GM12878 (cell line): ENCODE measurements at regions not wholly inside any gene's neighbourhood (a gene's known extent, or its start where the extent isn't known, plus 50 kb on each side); places are given as distances from the start of the nearest gene placed in this dataset.

ENCODE experiments used
- ATAC-seq: fragments of 200-7000 bp; cut with Tn5 transposase; 3 replicates; pipeline ENCODE4 v1.9.1; 2020; ENCODE audit warnings: mild to moderate bottlenecking, moderate library complexity
- BruUV-seq: library from RNA; stranded (reverse); fragments of 400-500 nt; replicated peaks from 2 replicates; lab custom pipeline; 2021; lab: Mats Ljungman, UMichigan
- CTCF ChIA-PET: fragments of 300-600 bp; sonication (Branson Sonifier 250); formaldehyde crosslinking; extraction: SDS; loops from one replicate; lab custom pipeline; 2021; ENCODE audit warnings: inconsistent platforms; lab: Yijun Ruan, JAX
- POLR2A ChIA-PET: fragments of 350-600 bp; formaldehyde crosslinking; extraction: SDS; loops from one replicate; lab custom pipeline; 2021; ENCODE audit warnings: inconsistent platforms; lab: Charles Lee
- RAD21 ChIA-PET: fragments of 300-600 bp; sonication (Branson Sonifier 250); formaldehyde crosslinking; loops from one replicate; lab custom pipeline; 2023; ENCODE audit warnings: antibody characterized with exemption; ENCODE audit not compliant: unreplicated experiment; lab: Charles Lee
- SMC1A ChIA-PET: fragments of 300-600 bp; sonication (Branson Sonifier 250); formaldehyde crosslinking; loops from one replicate; lab custom pipeline; 2023; ENCODE audit not compliant: unreplicated experiment, uncharacterized antibody; lab: Charles Lee
- DNase-seq: peaks from one replicate; pipeline ENCODE4 v3.0.0-alpha.2; 2011; ENCODE audit warnings: low read depth, low spot score
- FAIRE-seq: peaks from 3 replicates; lab custom pipeline; 2011; peaks lifted over from hg19 to GRCh38; lab: Jason Lieb, UNC
- H2AFZ ChIP-seq: 2 replicates; pipeline ENCODE4 v1.6.0; 2011; ENCODE audit warnings: low read depth, low read length, control low read depth; ENCODE audit not compliant: control insufficient read depth
- H3K27ac ChIP-seq: 2 replicates; pipeline ENCODE4 v1.5.1; 2011; ENCODE audit warnings: control low read depth; ENCODE audit not compliant: control insufficient read depth, insufficient read depth
- H3K27me3 ChIP-seq, 2 experiments: replicated peaks in 1 of 2; 2 replicates each; pipeline versions ENCODE4 v1.6.0 to v1.6.1; 2011; ENCODE audit warnings: low read length in 1 of 2; ENCODE audit not compliant: control insufficient read depth in 2 of 2, insufficient read depth in 2 of 2
- H3K36me3 ChIP-seq, 2 experiments: 2 replicates each; pipeline ENCODE4 v1.5.1; 2011; ENCODE audit warnings: low read length in 1 of 2; ENCODE audit not compliant: control insufficient read depth in 2 of 2, insufficient read depth in 2 of 2
- H3K4me1 ChIP-seq: 2 replicates; pipeline ENCODE4 v1.6.1; 2011; ENCODE audit warnings: mild to moderate bottlenecking, low read length, moderate library complexity, mixed read lengths; ENCODE audit not compliant: control insufficient read depth, insufficient read depth
- H3K4me2 ChIP-seq: 2 replicates; pipeline ENCODE4 v1.6.0; 2011; ENCODE audit warnings: control low read depth; ENCODE audit not compliant: control insufficient read depth, insufficient read depth
- H3K4me3 ChIP-seq: fragments of 200-600 bp; sonication (generic); 2 replicates; pipeline ENCODE4 v1.5.1; 2016
- H3K79me2 ChIP-seq: 2 replicates; pipeline ENCODE4 v1.6.0; 2011; ENCODE audit warnings: low read length; ENCODE audit not compliant: control insufficient read depth, insufficient read depth
- H3K9ac ChIP-seq: 2 replicates; pipeline ENCODE4 v1.8.0; 2011; ENCODE audit warnings: low read length, control low read depth, mixed read lengths; ENCODE audit not compliant: control insufficient read depth, insufficient read depth
- H3K9me3 ChIP-seq: replicated peaks from 3 replicates; pipeline ENCODE4 v1.5.1; 2011; ENCODE audit warnings: mild to moderate bottlenecking, low read length; ENCODE audit not compliant: control insufficient read depth, insufficient read depth
- H4K20me1 ChIP-seq: 2 replicates; pipeline ENCODE4 v1.6.0; 2011; ENCODE audit not compliant: control insufficient read depth, insufficient read depth
- BRCA1 ChIP-seq: IDR thresholded peaks from 2 replicates; pipeline ENCODE4 v1.6.1; 2011; ENCODE audit warnings: low read depth, low read length, improper control_type of control experiment
- CBX3 ChIP-seq: fragments of 200-600 bp; sonication (generic); IDR thresholded peaks from 2 replicates; pipeline ENCODE4 v1.6.1; 2016; ENCODE audit warnings: low read depth, borderline replicate concordance
- CBX5 ChIP-seq: sonication (generic); IDR thresholded peaks from 2 replicates; pipeline ENCODE4 v1.6.1; 2016; ENCODE audit warnings: low read depth, moderate library complexity, mild to moderate bottlenecking, inconsistent platforms
- EED ChIP-seq: sonication (generic); IDR thresholded peaks from 2 replicates; pipeline ENCODE4 v1.6.1; 2016; ENCODE audit warnings: antibody characterized with exemption, low read depth
- HDAC6 ChIP-seq: fragments of 200-600 bp; sonication (generic); IDR thresholded peaks from one replicate; pipeline ENCODE4 v1.8.0; 2017; ENCODE audit warnings: antibody characterized with exemption; ENCODE audit not compliant: unreplicated experiment
- MYB ChIP-seq: fragments of 150-350 bp; IDR thresholded peaks from 2 replicates; pipeline ENCODE4 v1.6.1; 2014; ENCODE audit warnings: mild to moderate bottlenecking, low read depth, low read length, borderline replicate concordance
- NR2C1 ChIP-seq: fragments of 450-650 bp; IDR thresholded peaks from 2 replicates; pipeline ENCODE4 v1.6.1; 2017; ENCODE audit warnings: antibody characterized with exemption, mild to moderate bottlenecking, moderate library complexity
- NR2C2 ChIP-seq: IDR thresholded peaks from 2 replicates; pipeline ENCODE4 v1.6.1; 2011; ENCODE audit warnings: borderline replicate concordance, low read depth; ENCODE audit not compliant: control insufficient read depth, insufficient read length
- PAX5 ChIP-seq: IDR thresholded peaks from 2 replicates; pipeline ENCODE4 v1.6.1; 2011; ENCODE audit warnings: low read depth, low read length, borderline replicate concordance
- RB1 ChIP-seq: fragments of 450-650 bp; formaldehyde crosslinking; IDR thresholded peaks from 2 replicates; pipeline ENCODE4 v1.6.1; 2017; ENCODE audit warnings: mild to moderate bottlenecking, borderline replicate concordance
- SP1 ChIP-seq: IDR thresholded peaks from one replicate; pipeline ENCODE4 v1.6.1; 2011; ENCODE audit warnings: low read depth, low read length
- ZBED1 ChIP-seq: IDR thresholded peaks from 2 replicates; pipeline ENCODE4 v1.6.1; 2016; ENCODE audit warnings: borderline replicate concordance
- ZNF274 ChIP-seq: IDR thresholded peaks from one replicate; pipeline ENCODE4 v1.8.0; 2011; ENCODE audit not compliant: insufficient read length, insufficient read depth
- WGBS: methylation state at CpG from one replicate; pipeline ENCODE4 v1.1.6; 2016; ENCODE audit warnings: low lambda C conversion rate; ENCODE audit not compliant: insufficient replicate concordance, insufficient coverage; ENCODE audit errors: missing lambda C conversion rate; 5-methylcytosine and 5-hydroxymethylcytosine counted together
- in situ Hi-C: fragments of 300-500 bp; cut with MboI; formaldehyde crosslinking; loops from 9 replicates; pipeline ENCODE4 v1.14.3; 2018; ENCODE audit warnings: mixed read lengths
- intact Hi-C: fragments of 100-400 bp; cut with micrococcal nuclease; formaldehyde crosslinking; loops from one replicate; pipeline ENCODE4 v1.14.2; 2022; ENCODE audit not compliant: unreplicated experiment
- TF ChIP-seq, protein P1 (sequence below): fragments of 450-650 bp; formaldehyde crosslinking; IDR thresholded peaks from 2 replicates; pipeline ENCODE4 v1.4.0; 2020; ENCODE audit warnings: mild to moderate bottlenecking, moderate library complexity

DNA sequence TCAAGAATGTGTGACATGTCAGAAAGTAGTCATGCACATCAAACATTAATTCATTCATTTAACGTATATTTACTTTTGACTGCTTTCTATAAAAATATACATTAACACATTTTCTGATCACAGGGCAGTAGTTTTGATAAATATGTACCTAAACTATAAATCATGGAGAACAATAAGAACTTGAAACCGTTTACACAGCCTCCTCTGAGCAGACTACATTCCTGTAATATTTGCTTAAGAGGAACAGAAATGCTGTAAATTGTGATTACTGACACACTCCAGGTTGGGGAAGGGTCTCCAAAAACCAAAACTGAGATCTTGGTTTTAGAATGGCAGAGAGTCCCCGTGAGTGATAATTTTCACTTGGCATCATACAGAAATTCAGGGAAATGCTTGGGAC, 120.7 kb upstream of the PPARGC1A start:
- RAD21 ChIA-PET = no interaction called here
- Histone ChIP-seq H3K36me3 (no peaks in the 10 kb centered on the region), H3K9ac (no peak overlapping the region), H2AFZ (no peak overlapping the region), H3K4me3 (no peak overlapping the region), H4K20me1 (no peaks in the 10 kb centered on the region), H3K27ac (no peak overlapping the region), H3K4me1 (no peaks in the 10 kb centered on the region), H3K27me3 (no peaks in the 10 kb centered on the region), H3K9me3 (no peaks in the 10 kb centered on the region), H3K4me2 (no peak overlapping the region), H3K79me2 (no peaks in the 10 kb centered on the region)
- 2% methylated on average over 3 of the region's 3 CpGs for WGBS
- TF ChIP-seq, protein P1, sequence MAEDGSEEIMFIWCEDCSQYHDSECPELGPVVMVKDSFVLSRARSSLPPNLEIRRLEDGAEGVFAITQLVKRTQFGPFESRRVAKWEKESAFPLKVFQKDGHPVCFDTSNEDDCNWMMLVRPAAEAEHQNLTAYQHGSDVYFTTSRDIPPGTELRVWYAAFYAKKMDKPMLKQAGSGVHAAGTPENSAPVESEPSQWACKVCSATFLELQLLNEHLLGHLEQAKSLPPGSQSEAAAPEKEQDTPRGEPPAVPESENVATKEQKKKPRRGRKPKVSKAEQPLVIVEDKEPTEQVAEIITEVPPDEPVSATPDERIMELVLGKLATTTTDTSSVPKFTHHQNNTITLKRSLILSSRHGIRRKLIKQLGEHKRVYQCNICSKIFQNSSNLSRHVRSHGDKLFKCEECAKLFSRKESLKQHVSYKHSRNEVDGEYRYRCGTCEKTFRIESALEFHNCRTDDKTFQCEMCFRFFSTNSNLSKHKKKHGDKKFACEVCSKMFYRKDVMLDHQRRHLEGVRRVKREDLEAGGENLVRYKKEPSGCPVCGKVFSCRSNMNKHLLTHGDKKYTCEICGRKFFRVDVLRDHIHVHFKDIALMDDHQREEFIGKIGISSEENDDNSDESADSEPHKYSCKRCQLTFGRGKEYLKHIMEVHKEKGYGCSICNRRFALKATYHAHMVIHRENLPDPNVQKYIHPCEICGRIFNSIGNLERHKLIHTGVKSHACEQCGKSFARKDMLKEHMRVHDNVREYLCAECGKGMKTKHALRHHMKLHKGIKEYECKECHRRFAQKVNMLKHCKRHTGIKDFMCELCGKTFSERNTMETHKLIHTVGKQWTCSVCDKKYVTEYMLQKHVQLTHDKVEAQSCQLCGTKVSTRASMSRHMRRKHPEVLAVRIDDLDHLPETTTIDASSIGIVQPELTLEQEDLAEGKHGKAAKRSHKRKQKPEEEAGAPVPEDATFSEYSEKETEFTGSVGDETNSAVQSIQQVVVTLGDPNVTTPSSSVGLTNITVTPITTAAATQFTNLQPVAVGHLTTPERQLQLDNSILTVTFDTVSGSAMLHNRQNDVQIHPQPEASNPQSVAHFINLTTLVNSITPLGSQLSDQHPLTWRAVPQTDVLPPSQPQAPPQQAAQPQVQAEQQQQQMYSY (CRISPR knock-in tag) = no peak
- TF ChIP-seq PAX5 = no peak
- no peak for TF ChIP-seq EED
- no peak for TF ChIP-seq SP1
- TF ChIP-seq NR2C1 = no peak
- no peak for TF ChIP-seq CBX5
- no peak for TF ChIP-seq HDAC6
- TF ChIP-seq CBX3 = no peak
- no peak for TF ChIP-seq NR2C2
- TF ChIP-seq ZBED1 = no peak
- TF ChIP-seq BRCA1 = no peak
- TF ChIP-seq RB1 = no peak
- no peak for TF ChIP-seq MYB
- no peak for TF ChIP-seq ZNF274
- no peak for FAIRE-seq
- SMC1A ChIA-PET = no interaction called here
- CTCF ChIA-PET = no interaction called here
- no peak for DNase-seq
- in situ Hi-C loops = no loop called here
- no peak for ATAC-seq
- POLR2A ChIA-PET = no interaction called here
- intact Hi-C loops = no loop called here
- no TSS peak for BruUV-seq
